ENCODE measurements at regions not wholly inside any gene's neighbourhood (a gene's known extent, or its start where the extent isn't known, plus 50 kb on each side); places are given as distances from the start of the nearest gene placed in this dataset.

DNA sequence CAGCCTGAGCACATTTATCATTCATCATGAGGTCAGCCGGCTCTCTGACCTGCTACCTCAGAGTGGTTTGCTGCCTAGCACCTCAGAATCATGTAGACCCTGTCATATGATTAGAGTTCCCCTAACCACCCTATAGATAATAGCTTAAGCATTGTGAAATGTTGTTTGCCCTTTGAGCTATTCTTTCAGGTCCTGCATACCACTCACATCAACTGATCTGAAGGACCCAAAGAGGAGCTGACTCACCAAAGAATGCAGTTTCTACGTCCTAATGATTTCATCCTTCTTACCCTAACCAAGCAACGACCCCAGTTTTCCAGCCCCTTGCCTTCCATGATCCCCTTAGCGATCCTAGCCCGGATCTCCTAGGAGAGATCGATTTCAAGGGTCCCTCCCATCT lies 527.9 kb downstream of the SOX5 start:
- no peak for DNase-seq (ENCODE audit: low spot score)
- Histone ChIP-seq H3K4me3 (no peak overlapping the region), H3K27me3 (no peaks in the 10 kb centered on the region), H3K4me1 (no peaks in the 10 kb centered on the region), H3K9me3 (no peaks in the 10 kb centered on the region), H3K36me3 (no peaks in the 10 kb centered on the region), H3K27ac (no peak overlapping the region)
- TF ChIP-seq, protein P1, sequence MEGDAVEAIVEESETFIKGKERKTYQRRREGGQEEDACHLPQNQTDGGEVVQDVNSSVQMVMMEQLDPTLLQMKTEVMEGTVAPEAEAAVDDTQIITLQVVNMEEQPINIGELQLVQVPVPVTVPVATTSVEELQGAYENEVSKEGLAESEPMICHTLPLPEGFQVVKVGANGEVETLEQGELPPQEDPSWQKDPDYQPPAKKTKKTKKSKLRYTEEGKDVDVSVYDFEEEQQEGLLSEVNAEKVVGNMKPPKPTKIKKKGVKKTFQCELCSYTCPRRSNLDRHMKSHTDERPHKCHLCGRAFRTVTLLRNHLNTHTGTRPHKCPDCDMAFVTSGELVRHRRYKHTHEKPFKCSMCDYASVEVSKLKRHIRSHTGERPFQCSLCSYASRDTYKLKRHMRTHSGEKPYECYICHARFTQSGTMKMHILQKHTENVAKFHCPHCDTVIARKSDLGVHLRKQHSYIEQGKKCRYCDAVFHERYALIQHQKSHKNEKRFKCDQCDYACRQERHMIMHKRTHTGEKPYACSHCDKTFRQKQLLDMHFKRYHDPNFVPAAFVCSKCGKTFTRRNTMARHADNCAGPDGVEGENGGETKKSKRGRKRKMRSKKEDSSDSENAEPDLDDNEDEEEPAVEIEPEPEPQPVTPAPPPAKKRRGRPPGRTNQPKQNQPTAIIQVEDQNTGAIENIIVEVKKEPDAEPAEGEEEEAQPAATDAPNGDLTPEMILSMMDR (IDR thresholded peaks at IDR 0.05) = no peak

DNA sequence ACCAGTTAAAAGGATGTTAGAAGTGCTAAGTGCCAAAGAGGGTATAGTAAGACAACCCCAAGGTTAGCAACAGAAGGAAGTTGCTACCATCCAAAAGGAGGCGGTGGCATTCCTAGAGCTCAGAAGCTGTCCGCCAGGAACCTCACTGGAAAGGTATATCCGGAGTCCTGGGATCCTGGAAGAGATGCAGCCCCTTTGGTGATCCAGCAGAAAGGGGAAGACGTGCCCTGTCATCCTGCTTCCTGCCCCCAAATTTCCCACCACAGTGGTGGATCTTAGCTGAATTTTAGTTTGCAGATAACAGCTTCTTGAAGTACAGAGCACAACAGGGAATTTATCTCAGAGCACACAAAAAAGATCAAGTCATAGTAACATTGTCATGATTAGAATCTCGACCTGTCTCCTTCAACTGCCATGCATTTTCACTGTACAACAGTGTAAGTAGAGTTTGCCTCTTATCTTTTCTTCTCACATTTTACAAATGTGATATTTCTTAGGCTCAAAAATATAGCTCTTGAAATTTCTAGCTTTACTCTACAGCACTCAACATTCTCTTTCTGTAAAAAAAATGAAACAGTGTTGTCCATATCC lies 526.3 kb downstream of the SOX5 start:
- Histone ChIP-seq H3K27ac (no peak overlapping the region), H3K9me3 (no peaks in the 10 kb centered on the region), H3K4me3 (no peak overlapping the region), H3K4me1 (no peaks in the 10 kb centered on the region), H3K27me3 (no peaks in the 10 kb centered on the region), H3K36me3 (no peaks in the 10 kb centered on the region)
- TF ChIP-seq, protein P1 (IDR thresholded peaks at IDR 0.05) = no peak
- no peak for DNase-seq (ENCODE audit: low spot score)

DNA sequence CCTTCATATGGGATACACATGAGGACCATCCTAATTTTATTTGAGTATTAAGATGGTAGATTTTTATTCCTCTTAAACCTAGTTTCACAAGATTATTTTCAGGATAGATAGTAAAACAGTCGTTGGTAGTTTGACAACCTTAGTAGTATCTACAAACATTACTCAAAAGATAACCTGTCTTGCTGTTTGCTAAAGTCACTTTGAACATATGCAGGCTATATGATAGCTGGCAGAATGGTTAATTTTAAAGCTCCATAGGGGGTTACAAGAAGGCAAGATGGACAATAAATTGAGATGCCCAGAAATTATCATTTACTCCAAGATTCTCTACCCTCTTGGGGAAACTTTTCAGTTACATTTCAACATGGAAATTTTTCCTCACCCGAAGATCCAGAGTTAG lies 525.7 kb downstream of the SOX5 start:
- no peaks in the 10 kb centered on the region for H3K4me1 ChIP-seq
- H3K9me3 ChIP-seq = no peaks in the 10 kb centered on the region
- no peak for DNase-seq (ENCODE audit: low spot score)
- no peak overlapping the region for H3K27ac ChIP-seq
- no peaks in the 10 kb centered on the region for H3K27me3 ChIP-seq
- no peak overlapping the region for H3K4me3 ChIP-seq
- H3K36me3 ChIP-seq = no peaks in the 10 kb centered on the region
- TF ChIP-seq, protein P1 (IDR thresholded peaks at IDR 0.05) = no peak

DNA sequence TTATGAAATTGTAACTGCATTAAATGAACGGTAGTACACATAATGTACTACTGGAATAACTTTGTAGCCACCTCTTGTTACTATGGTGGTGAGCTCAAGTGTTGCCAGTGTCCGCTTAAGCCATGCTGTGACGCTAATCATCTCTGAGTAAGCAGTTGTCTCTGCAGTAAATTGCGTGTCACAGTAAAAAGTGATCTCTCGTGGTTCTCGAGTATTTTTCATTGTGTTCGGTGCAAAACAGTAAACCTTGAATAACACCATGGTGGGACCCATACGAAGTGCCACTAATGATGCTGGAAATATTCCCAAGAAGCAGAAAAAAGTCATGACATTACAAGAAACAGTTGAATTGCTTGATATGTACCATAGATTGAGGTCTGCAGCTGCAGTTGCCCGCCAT lies 524.8 kb downstream of the SOX5 start:
- DNase-seq (ENCODE audit: low spot score) = no peak
- no peaks in the 10 kb centered on the region for H3K4me1 ChIP-seq
- no peaks in the 10 kb centered on the region for H3K27me3 ChIP-seq
- no peak overlapping the region for H3K4me3 ChIP-seq
- TF ChIP-seq, protein P1 (IDR thresholded peaks at IDR 0.05) = no peak
- H3K9me3 ChIP-seq = no peaks in the 10 kb centered on the region
- H3K27ac ChIP-seq = no peak overlapping the region
- H3K36me3 ChIP-seq = no peaks in the 10 kb centered on the region

DNA sequence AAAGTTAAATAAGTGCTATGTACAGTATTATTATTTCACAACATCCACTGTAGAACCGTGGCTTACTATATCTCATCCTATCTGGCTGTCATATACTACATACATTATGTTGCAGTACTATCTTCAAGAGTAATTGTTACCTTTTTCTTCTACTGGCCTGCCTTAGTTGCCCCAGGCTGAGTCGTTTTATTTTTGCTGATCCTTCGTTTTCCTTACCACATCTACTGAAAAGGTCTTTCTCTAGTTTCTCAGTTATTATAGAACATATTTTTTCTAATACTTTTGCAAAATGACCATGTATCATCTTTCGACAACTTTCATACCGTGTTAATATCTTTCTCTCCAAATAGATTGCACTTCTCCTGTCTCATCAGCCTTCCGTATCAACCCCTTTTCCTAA lies 523.1 kb downstream of the SOX5 start:
- Histone ChIP-seq H3K36me3 (no peaks in the 10 kb centered on the region), H3K4me1 (no peaks in the 10 kb centered on the region), H3K4me3 (no peak overlapping the region), H3K9me3 (no peaks in the 10 kb centered on the region), H3K27ac (no peak overlapping the region), H3K27me3 (no peaks in the 10 kb centered on the region)
- TF ChIP-seq, protein P1 (IDR thresholded peaks at IDR 0.05) = no peak
- no peak for DNase-seq (ENCODE audit: low spot score)

DNA sequence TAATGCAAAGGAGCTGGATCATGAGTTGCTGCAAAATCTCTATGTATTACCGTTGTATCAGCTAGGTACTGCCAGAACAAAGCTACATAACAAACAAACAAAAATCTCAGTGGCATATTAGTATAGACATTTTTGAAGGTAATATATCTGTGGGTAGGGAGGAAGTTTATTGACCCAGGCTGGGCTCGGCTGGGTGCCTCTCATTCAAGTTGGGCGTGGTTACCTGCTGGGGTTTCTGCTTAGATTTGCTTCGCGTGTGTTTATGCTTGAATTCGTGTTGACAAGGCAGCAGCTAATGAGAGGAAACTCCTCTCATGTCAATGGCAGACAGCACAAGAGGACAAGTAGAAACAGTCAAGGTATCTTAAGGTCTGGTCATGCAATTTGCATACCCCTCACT lies 520.7 kb downstream of the SOX5 start:
- DNase-seq (ENCODE audit: low spot score) = no peak
- TF ChIP-seq, protein P1 (IDR thresholded peaks at IDR 0.05) = no peak
- Histone ChIP-seq H3K4me1 (no peaks in the 10 kb centered on the region), H3K9me3 (no peaks in the 10 kb centered on the region), H3K27ac (no peak overlapping the region), H3K36me3 (no peaks in the 10 kb centered on the region), H3K27me3 (no peaks in the 10 kb centered on the region), H3K4me3 (no peak overlapping the region)

Measured in right atrium auricular region (tissue), 2 donors.